Upper lobe of left lung (tissue), 4 donors: ENCODE measurements at regions not wholly inside any gene's neighbourhood (a gene's known extent, or its start where the extent isn't known, plus 50 kb on each side); places are given as distances from the start of the nearest gene placed in this dataset.

Experiments used
- CTCF ChIP-seq, 6 experiments: fragments of 450-650 bp in 4 of 6; fragments of 200-600 bp in 2 of 6; sonication (generic) in 2 of 6; IDR thresholded peaks; one replicate each; pipeline ENCODE4 v1.5.1; 2016 to 2019; ENCODE audit warnings: antibody characterized with exemption in 6 of 6
- EP300 ChIP-seq, 4 donors: sonication (generic); formaldehyde crosslinking; IDR thresholded peaks; one replicate each; pipeline ENCODE4 v1.5.1; 2017; ENCODE audit warnings: antibody characterized with exemption in 4 of 4, control low read depth in 2 of 4
- POLR2A ChIP-seq, 4 donors: fragments of 450-650 bp; IDR thresholded peaks; one replicate each; pipeline ENCODE4 v1.5.1; 2016 to 2017; ENCODE audit warnings: antibody characterized with exemption in 4 of 4, mild to moderate bottlenecking in 2 of 4
- POLR2AphosphoS5 ChIP-seq, 2 donors: sonication (generic); formaldehyde crosslinking; IDR thresholded peaks; one replicate each; pipeline ENCODE4 v1.5.1; 2017; ENCODE audit warnings: antibody characterized with exemption in 2 of 2

- TF ChIP-seq CTCF (IDR thresholded peaks at IDR 0.05) (no peak), POLR2A (IDR thresholded peaks at IDR 0.05) (no peak), EP300 (IDR thresholded peaks at IDR 0.05) (no peak), POLR2AphosphoS5 (IDR thresholded peaks at IDR 0.05) (no peak)
Observed at GRCh38 chr13:64197232-64197631, 2781.6 kb upstream of the PCDH20 start.
